Right cardiac atrium (tissue), 5 donors: ENCODE measurements at regions not wholly inside any gene's neighbourhood (a gene's known extent, or its start where the extent isn't known, plus 50 kb on each side); places are given as distances from the start of the nearest gene placed in this dataset.
"Not testable (repeated sequence)": the region's sequence is repeated elsewhere in the genome, so short reads cannot be mapped to it uniquely, and the experiment has no call there.

ENCODE experiments used
- ATAC-seq, 2 donors: fragments of 200-7000 bp; cut with Tn5 transposase; one replicate each; pipeline versions ENCODE4 v1.8.0 to v1.9.1; 2020; ENCODE audit warnings: moderate library complexity in 2 of 2, mild to moderate bottlenecking in 1 of 2
- DNase-seq, 3 donors: peaks; one replicate each; pipeline ENCODE4 v3.0.0-alpha.2; 2020
- H3K27ac ChIP-seq: one replicate; pipeline ENCODE4 v1.5.1; 2013; ENCODE audit warnings: mild to moderate bottlenecking, low read length, control low read depth, moderate library complexity
- H3K27me3 ChIP-seq: one replicate; pipeline ENCODE4 v1.6.1; 2013; ENCODE audit not compliant: control insufficient read depth, insufficient read depth
- H3K4me1 ChIP-seq: one replicate; pipeline ENCODE4 v1.6.1; 2013; ENCODE audit warnings: low read length; ENCODE audit not compliant: control insufficient read depth, insufficient read depth
- H3K4me3 ChIP-seq: one replicate; pipeline ENCODE4 v1.5.1; 2013; ENCODE audit warnings: low read length, control low read depth
- H3K9me3 ChIP-seq: one replicate; pipeline ENCODE4 v1.6.1; 2013; ENCODE audit warnings: low read length; ENCODE audit not compliant: control insufficient read depth
- WGBS: extraction: QIAGEN DNeasy Blood & Tissue Kit; methylation state at CpG from one replicate; pipeline ENCODE4 v1.1.7; 2013; 5-methylcytosine and 5-hydroxymethylcytosine counted together
- intact Hi-C, 4 donors: fragments of 100-400 bp; cut with DNase I; formaldehyde crosslinking; loops; one replicate each; pipeline versions ENCODE4 v1.11.0 to v1.14.0; 2022 to 2023
- donor health status: healthy with polysubstance abuse.
- donor health status: DM: no; HTN: yes; CAD: no.
- donor health status: DM: no; HTN: no; CAD: no.
- donor health status: DM: no; HTN: yes; CAD: no; lungs with severe emphysema.
- donor health status: DM: yes; HTN: yes; CAD: no.

DNA sequence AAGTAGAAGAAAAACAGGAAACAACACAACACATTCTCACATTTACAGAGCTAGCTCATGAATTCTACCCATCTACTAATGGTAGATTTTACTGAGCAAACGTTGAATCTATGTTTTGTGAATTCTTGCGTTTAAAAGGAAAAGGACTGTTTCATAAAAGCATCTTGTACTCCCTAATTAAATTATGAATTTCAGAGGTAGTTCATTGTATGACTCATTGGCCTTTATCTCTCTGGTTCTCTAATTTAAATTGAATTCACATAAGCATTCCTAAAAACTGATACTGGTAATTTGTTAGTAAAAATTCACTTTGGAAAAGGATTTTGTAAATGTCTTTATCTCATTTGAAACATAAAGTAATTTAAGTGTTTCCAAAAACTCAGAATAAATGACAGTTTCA lies 687.3 kb downstream of the BRINP3 start:
- 64% methylated on average over 2 of the region's 2 CpGs for WGBS
- intact Hi-C loops: no loop called here
- ATAC-seq: no peak

GRCh38 chr1:189803364-189803763 lies 674.3 kb downstream of the BRINP3 start:
- WGBS: 29% methylated on average over 3 of the region's 3 CpGs

More for the DNA sequence above, 687.3 kb downstream of the BRINP3 start:
- Histone ChIP-seq H3K4me1 (no peaks in the 10 kb centered on the region), H3K27me3 (no peaks in the 10 kb centered on the region), H3K9me3 (no peaks in the 10 kb centered on the region), H3K4me3 (no peak overlapping the region), H3K27ac (no peak overlapping the region)
- no peak for DNase-seq

DNA sequence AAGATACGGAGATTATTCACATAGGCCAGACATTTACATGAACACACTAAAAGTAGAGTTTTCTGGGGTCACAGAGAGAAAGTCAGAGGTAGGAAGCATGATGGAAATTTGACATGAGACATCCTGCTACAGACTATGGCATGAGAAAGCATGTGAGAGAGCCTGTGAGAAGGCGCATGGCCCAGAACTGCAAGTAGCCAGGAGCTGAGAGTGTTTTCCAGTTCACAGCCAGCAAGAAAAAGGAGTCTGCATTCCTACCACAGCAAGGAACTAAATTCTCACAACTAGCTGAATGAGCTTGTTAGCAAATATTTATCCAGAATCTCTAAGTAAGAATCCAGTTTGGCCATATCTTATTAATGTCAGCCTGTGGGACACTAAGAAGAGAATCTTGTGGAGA lies 673.3 kb downstream of the BRINP3 start:
- ATAC-seq (no peak), DNase-seq (no peak)
- no peaks in the 10 kb centered on the region for H3K4me1 ChIP-seq
- no peak overlapping the region for H3K27ac ChIP-seq
- no peaks in the 10 kb centered on the region for H3K27me3 ChIP-seq
- intact Hi-C loops: no loop called here
- H3K9me3 ChIP-seq: no peaks in the 10 kb centered on the region
- H3K4me3 ChIP-seq: no peak overlapping the region
- 77% methylated on average over 2 of the region's 2 CpGs for WGBS

More at GRCh38 chr1:189803364-189803763, 674.3 kb downstream of the BRINP3 start:
- ATAC-seq: no peak
- Histone ChIP-seq H3K27ac (no peak overlapping the region), H3K9me3 (no peaks in the 10 kb centered on the region), H3K4me1 (no peaks in the 10 kb centered on the region), H3K27me3 (no peaks in the 10 kb centered on the region), H3K4me3 (no peak overlapping the region)
- intact Hi-C loops: no loop called here
- DNase-seq: no peak

- intact Hi-C loops: no loop called here
- H3K4me1 ChIP-seq: no peaks in the 10 kb centered on the region
- H3K9me3 ChIP-seq: no peaks in the 10 kb centered on the region
- 49% methylated on average over 3 of the region's 3 CpGs for WGBS
- H3K27me3 ChIP-seq: no peaks in the 10 kb centered on the region
- H3K27ac ChIP-seq: no peak overlapping the region
- ATAC-seq (no peak), DNase-seq (no peak)
- no peak overlapping the region for H3K4me3 ChIP-seq
These were observed 671.9 kb downstream of the BRINP3 start for GRCh38 chr1:189805735-189806134.

- intact Hi-C loops, H3K27ac ChIP-seq, H3K9me3 ChIP-seq, ATAC-seq, DNase-seq, H3K27me3 ChIP-seq, H3K4me3 ChIP-seq, H3K4me1 ChIP-seq: not testable (repeated sequence)
- 94% methylated on average over 10 of the region's 10 CpGs for WGBS
These were observed 667.0 kb downstream of the BRINP3 start for GRCh38 chr1:189810639-189811038.

DNA sequence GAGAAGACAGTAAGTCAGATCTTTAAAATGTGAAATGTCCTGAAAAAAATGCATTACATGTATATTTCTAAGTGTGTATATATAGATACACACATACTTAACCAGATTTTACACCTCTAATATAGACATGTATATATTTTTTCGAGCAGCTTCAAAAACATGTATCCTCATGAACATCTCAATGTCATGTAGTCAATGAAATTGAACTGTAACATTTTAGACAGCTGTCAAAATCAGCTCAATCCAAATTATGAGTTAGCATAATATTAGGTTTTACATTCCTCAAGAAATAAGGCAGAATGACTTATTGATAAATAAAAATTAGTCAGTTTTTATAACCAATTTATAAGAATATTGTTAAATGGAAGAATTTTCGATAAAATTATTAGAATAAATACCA lies 665.7 kb downstream of the BRINP3 start:
- no peak for DNase-seq
- Histone ChIP-seq H3K4me3 (no peak overlapping the region), H3K27me3 (no peaks in the 10 kb centered on the region), H3K4me1 (no peaks in the 10 kb centered on the region), H3K27ac (no peak overlapping the region), H3K9me3 (no peaks in the 10 kb centered on the region)
- ATAC-seq: no peak
- WGBS: 77% methylated on average over 2 of the region's 2 CpGs
- intact Hi-C loops: no loop called here

GRCh38 chr1:189816558-189816957 lies 661.1 kb downstream of the BRINP3 start:
- H3K4me1 ChIP-seq: no peaks in the 10 kb centered on the region

GRCh38 chr1:189819751-189820150 lies 657.9 kb downstream of the BRINP3 start:
- H3K4me1 ChIP-seq: no peaks in the 10 kb centered on the region
- no peak overlapping the region for H3K4me3 ChIP-seq
- intact Hi-C loops: no loop called here
- H3K9me3 ChIP-seq: no peaks in the 10 kb centered on the region
- ATAC-seq (no peak), DNase-seq (no peak)
- 47% methylated on average over 2 of the region's 2 CpGs for WGBS
- no peaks in the 10 kb centered on the region for H3K27me3 ChIP-seq
- no peak overlapping the region for H3K27ac ChIP-seq

More at GRCh38 chr1:189816558-189816957, 661.1 kb downstream of the BRINP3 start:
- Histone ChIP-seq H3K27me3 (no peaks in the 10 kb centered on the region), H3K4me3 (no peak overlapping the region), H3K27ac (no peak overlapping the region), H3K9me3 (no peaks in the 10 kb centered on the region)
- intact Hi-C loops: no loop called here
- no peak for DNase-seq
- WGBS: 79% methylated on average over 1 of the region's 1 CpG
- ATAC-seq: no peak

DNA sequence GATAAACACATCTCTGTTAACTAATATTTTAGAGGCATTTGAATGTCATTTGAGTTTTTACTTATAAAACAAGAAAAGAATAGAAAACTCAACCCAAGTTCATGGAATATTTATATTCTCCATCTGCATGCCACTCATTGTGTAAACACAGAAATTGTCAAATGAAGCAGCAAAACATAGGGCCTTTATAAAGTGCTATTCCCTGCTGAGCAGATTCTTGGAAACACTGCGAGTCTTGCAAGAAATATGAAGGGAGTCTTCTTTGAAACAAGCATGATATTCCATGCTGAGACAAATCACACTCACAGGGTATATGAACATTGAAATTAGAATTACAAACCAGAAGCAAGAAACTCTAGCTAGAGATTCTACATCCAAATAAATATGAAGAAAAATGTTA lies 655.8 kb downstream of the BRINP3 start:
- Histone ChIP-seq H3K9me3 (no peaks in the 10 kb centered on the region), H3K27ac (no peak overlapping the region), H3K27me3 (no peaks in the 10 kb centered on the region), H3K4me1 (no peaks in the 10 kb centered on the region), H3K4me3 (no peak overlapping the region)
- DNase-seq (no peak), ATAC-seq (no peak)
- WGBS: 1% methylated on average over 1 of the region's 1 CpG
- intact Hi-C loops: no loop called here

DNA sequence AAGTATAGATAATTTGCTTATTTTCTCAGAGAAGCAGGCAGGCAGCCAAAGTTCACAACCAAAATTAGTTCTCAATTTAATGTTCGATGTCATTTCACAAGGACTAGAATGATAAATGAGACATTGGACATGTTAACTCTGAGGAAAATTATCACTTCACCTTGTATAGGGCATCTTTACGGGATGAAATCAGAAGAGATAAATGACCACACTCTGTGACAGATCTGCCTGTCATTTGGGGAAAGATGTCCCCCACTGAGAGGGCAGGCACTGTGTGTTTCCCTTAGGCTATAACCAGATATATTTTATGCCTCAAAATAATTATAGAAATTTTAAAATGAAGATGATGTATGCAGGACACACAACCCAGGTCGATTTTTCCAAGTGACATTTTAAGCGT lies 642.9 kb downstream of the BRINP3 start:
- Histone ChIP-seq H3K4me1 (no peaks in the 10 kb centered on the region), H3K9me3 (no peaks in the 10 kb centered on the region), H3K27me3 (no peaks in the 10 kb centered on the region), H3K4me3 (no peak overlapping the region), H3K27ac (no peak overlapping the region)
- no peak for DNase-seq
- WGBS: 41% methylated on average over 4 of the region's 4 CpGs
- ATAC-seq: no peak
- intact Hi-C loops: no loop called here

GRCh38 chr1:189847613-189848012 lies 630.1 kb downstream of the BRINP3 start:
- Histone ChIP-seq H3K9me3 (peaks cover 2% of the 10 kb centered on the region), H3K27me3 (no peaks in the 10 kb centered on the region), H3K4me1 (no peaks in the 10 kb centered on the region), H3K27ac (no peak overlapping the region), H3K4me3 (no peak overlapping the region)
- no peak for ATAC-seq
- no peak for DNase-seq
- intact Hi-C loops: no loop called here
- WGBS: 88% methylated on average over 2 of the region's 2 CpGs

- peaks cover 2% of the 10 kb centered on the region for H3K9me3 ChIP-seq
- 67% methylated on average over 3 of the region's 3 CpGs for WGBS
- DNase-seq (no peak), ATAC-seq (no peak)
- H3K27ac ChIP-seq: no peak overlapping the region
- H3K4me1 ChIP-seq: no peaks in the 10 kb centered on the region
- H3K27me3 ChIP-seq: no peaks in the 10 kb centered on the region
- H3K4me3 ChIP-seq: no peak overlapping the region
- intact Hi-C loops: no loop called here
These were observed 625.8 kb downstream of the BRINP3 start for GRCh38 chr1:189851806-189852367.
